ENCODE measurements at regions not wholly inside any gene's neighbourhood (a gene's known extent, or its start where the extent isn't known, plus 50 kb on each side); places are given as distances from the start of the nearest gene placed in this dataset.
"Not testable (repeated sequence)": the region's sequence is repeated elsewhere in the genome, so short reads cannot be mapped to it uniquely, and the experiment has no call there.

- not testable (repeated sequence) for DNase-seq (ENCODE audit: low read depth in 4 of 4, low spot score in 3 of 4)
These were observed 532.8 kb upstream of the NRP1 start for GRCh38 chr10:33867199-33867789.

GRCh38 chr10:33863352-33863751, 528.9 kb upstream of the NRP1 start:
- no peak for DNase-seq (ENCODE audit: low read depth in 4 of 4, low spot score in 3 of 4)

- no peak for DNase-seq (ENCODE audit: low read depth in 4 of 4, low spot score in 3 of 4)
These were observed 528.2 kb upstream of the NRP1 start for GRCh38 chr10:33862536-33863105.

- DNase-seq (ENCODE audit: low read depth in 4 of 4, low spot score in 3 of 4): no peak
These were observed 527.4 kb upstream of the NRP1 start for GRCh38 chr10:33861833-33862232.

- DNase-seq (ENCODE audit: low read depth in 4 of 4, low spot score in 3 of 4): no peak
These were observed 526.7 kb upstream of the NRP1 start for GRCh38 chr10:33861016-33861704.

- no peak for DNase-seq (ENCODE audit: low read depth in 4 of 4, low spot score in 3 of 4)
These were observed 526.1 kb upstream of the NRP1 start for GRCh38 chr10:33860552-33860951.

- DNase-seq (ENCODE audit: low read depth in 4 of 4, low spot score in 3 of 4): no peak
These were observed 525.0 kb upstream of the NRP1 start for GRCh38 chr10:33859319-33860022.

GRCh38 chr10:33858326-33858725, 523.9 kb upstream of the NRP1 start:
- no peak for DNase-seq (ENCODE audit: low read depth in 4 of 4, low spot score in 3 of 4)

- DNase-seq (ENCODE audit: low read depth in 4 of 4, low spot score in 3 of 4): not testable (repeated sequence)
These were observed 518.8 kb upstream of the NRP1 start for GRCh38 chr10:33853221-33853620.

GRCh38 chr10:33843379-33843778, 508.9 kb upstream of the NRP1 start:
- DNase-seq (ENCODE audit: low read depth in 4 of 4, low spot score in 3 of 4): no peak

GRCh38 chr10:33841678-33842077, 507.2 kb upstream of the NRP1 start:
- no peak for DNase-seq (ENCODE audit: low read depth in 4 of 4, low spot score in 3 of 4)

GRCh38 chr10:33838731-33839130, 504.3 kb upstream of the NRP1 start:
- DNase-seq (ENCODE audit: low read depth in 4 of 4, low spot score in 3 of 4): no peak

GRCh38 chr10:33837736-33838135, 503.3 kb upstream of the NRP1 start:
- DNase-seq (ENCODE audit: low read depth in 4 of 4, low spot score in 3 of 4): no peak

- no peak for DNase-seq (ENCODE audit: low read depth in 4 of 4, low spot score in 3 of 4)
These were observed 501.1 kb upstream of the NRP1 start for GRCh38 chr10:33835556-33835955.

GRCh38 chr10:33833566-33833965, 499.1 kb upstream of the NRP1 start:
- DNase-seq (ENCODE audit: low read depth in 4 of 4, low spot score in 3 of 4): no peak

GRCh38 chr10:33832124-33832787, 497.8 kb upstream of the NRP1 start:
- DNase-seq (ENCODE audit: low read depth in 4 of 4, low spot score in 3 of 4): no peak

GRCh38 chr10:33831591-33831990, 497.1 kb upstream of the NRP1 start:
- DNase-seq (ENCODE audit: low read depth in 4 of 4, low spot score in 3 of 4): no peak

GRCh38 chr10:33829899-33830298, 495.4 kb upstream of the NRP1 start:
- not testable (repeated sequence) for DNase-seq (ENCODE audit: low read depth in 4 of 4, low spot score in 3 of 4)

- no peak for DNase-seq (ENCODE audit: low read depth in 4 of 4, low spot score in 3 of 4)
These were observed 494.1 kb upstream of the NRP1 start for GRCh38 chr10:33828592-33828991.

- DNase-seq (ENCODE audit: low read depth in 4 of 4, low spot score in 3 of 4): no peak
These were observed 491.7 kb upstream of the NRP1 start for GRCh38 chr10:33826186-33826585.

- DNase-seq (ENCODE audit: low read depth in 4 of 4, low spot score in 3 of 4): no peak
These were observed 488.3 kb upstream of the NRP1 start for GRCh38 chr10:33822774-33823173.
